HEK293 (cell line): ENCODE measurements at regions not wholly inside any gene's neighbourhood (a gene's known extent, or its start where the extent isn't known, plus 50 kb on each side); places are given as distances from the start of the nearest gene placed in this dataset.

Experiments used
- CTCF ChIP-seq: fragments of 450-650 bp; formaldehyde crosslinking; IDR thresholded peaks from 2 replicates; pipeline ENCODE4 v1.5.1; 2016; ENCODE audit warnings: missing biosample characterization, missing genetic modification characterization
- OSR2 ChIP-seq: fragments of 450-650 bp; formaldehyde crosslinking; IDR thresholded peaks from 2 replicates; pipeline ENCODE4 v1.5.1; 2016; ENCODE audit warnings: missing biosample characterization, missing genetic modification characterization
- ZNF23 ChIP-seq: fragments of 450-650 bp; formaldehyde crosslinking; IDR thresholded peaks from 2 replicates; pipeline ENCODE4 v1.5.1; 2016; ENCODE audit warnings: missing biosample characterization, missing genetic modification characterization, borderline replicate concordance

DNA sequence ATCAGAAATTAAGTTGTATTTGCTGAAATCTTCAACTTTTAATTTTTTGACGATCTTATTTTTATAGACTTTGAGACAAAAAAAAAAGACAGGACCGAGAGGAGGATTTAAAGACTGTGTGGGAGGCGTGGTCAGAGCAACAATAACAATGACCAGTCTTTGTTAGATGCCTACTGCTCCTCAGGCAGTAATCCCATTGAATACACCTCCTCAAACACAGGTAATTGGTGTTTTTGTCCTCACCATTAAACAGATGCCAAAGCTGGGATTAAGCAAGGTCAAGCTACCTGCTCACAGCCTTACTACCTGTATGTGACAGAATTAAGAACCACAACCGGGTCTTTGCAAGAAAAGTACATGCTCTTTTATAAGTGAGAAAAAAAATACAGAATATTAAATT is 233.3 kb upstream of the GRAMD2B start:
- TF ChIP-seq CTCF (tag by site-specific recombination) (no peak), OSR2 (tag by site-specific recombination) (no peak), ZNF23 (tag by site-specific recombination) (no peak)
